Brain pericyte (primary cell): ENCODE measurements at regions not wholly inside any gene's neighbourhood (a gene's known extent, or its start where the extent isn't known, plus 50 kb on each side); places are given as distances from the start of the nearest gene placed in this dataset.

Source experiments
- DNase-seq: peaks from one replicate; pipeline ENCODE4 v3.0.0-alpha.2; 2012; ENCODE audit warnings: low read depth, low spot score

DNA sequence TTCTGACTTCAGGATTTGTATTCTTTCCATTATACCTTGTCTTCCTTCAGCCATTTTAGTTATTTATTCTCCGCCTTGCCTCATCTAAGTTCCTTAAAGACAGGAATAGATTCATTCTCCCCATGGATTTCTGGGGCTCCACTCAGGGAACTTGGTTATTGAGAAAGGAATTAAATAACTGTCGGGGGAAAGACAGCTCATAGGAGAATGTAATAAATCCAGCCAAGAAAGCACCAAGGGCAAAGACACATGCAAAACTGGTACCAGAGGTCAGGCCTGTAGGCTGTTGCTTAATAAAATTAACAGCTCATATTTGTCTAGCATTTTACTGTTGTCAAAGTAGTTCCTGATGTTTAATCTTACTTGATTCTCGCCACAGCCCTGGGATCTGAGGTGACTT lies 357.2 kb downstream of the TMEM38B start:
- no peak for DNase-seq

- no peak for DNase-seq
Measured at GRCh38 chr9:106052166-106052565, 357.8 kb downstream of the TMEM38B start.

DNA sequence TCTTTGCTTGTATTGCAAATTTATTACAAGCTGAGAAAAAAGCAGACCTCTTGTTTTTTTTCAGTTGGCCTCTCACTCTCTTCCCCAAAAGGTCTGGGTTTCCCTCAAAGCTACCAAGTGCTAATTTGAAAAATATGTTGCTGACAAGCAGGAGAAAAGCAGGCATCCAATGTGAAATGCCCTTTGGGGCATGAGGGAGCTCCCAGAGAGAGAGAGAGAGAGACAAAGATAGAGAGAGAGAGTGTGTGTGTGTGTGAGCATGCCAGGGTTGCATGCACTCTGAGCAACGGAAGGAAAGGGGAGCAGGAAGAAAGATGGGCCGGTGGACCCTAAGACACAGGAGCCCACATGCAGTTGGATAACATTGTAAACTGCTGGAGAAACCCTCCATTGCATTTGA lies 358.4 kb downstream of the TMEM38B start:
- DNase-seq, result no peak

- DNase-seq, result no peak
Measured at GRCh38 chr9:106056328-106056727, 362.0 kb downstream of the TMEM38B start.

DNA sequence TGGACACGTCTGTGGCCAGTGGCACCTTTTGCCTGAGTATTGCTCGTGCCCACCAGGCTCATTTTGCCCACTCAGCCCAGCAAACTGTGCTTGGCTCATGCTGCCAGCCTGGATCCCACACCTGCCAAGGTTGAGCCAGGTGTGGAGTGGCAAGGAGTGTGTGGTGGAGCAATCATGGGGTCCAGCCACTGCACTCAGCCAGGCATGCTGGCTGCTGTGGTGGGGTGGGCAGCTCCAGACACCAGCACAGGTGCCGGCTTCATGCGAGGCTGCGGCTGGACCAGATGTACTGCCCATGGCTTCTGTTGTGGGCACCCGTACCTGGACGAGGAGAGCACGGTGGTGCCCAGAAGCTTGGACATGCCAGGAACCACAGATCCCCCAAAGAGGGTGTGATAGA lies 364.1 kb downstream of the TMEM38B start:
- no peak for DNase-seq

DNA sequence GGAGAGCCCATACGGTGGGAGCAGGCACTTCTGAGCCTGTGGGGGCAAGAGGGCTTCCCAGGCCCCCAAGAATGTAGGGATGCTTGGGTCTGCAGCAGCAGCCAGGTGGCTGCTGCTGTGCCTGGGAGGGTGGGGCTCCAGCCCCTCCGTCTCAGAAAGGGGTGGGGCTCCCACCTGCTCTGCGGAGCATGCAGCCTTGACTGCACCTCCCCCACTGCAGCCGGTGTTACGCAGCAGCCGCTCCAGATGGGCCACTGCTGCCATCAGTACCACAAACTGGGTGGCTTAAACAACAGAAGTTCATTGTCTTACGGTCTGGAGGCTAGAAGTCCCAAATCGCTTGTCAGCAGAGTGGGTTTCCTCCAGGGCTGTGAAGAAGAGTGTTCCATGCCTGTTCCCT lies 365.5 kb downstream of the TMEM38B start:
- no peak for DNase-seq

DNA sequence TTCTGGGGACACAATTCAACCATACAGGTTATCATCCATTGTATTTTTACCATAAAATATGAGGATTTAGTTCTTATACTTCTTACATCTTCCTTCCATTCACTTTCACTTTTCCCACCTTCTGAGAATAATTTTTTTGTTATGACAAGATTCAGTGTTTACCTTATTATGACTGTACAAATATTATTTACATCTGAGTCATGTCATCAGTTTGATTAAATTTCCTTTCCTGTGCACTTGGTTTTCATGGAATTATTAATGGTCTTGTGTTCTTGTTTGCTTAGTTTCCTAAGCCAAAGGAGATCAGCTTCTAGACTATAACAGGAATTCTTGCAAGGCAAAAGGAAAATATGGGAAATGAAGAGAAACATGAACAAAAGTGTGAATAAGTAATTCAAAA lies 366.5 kb downstream of the TMEM38B start:
- DNase-seq, result no peak

DNA sequence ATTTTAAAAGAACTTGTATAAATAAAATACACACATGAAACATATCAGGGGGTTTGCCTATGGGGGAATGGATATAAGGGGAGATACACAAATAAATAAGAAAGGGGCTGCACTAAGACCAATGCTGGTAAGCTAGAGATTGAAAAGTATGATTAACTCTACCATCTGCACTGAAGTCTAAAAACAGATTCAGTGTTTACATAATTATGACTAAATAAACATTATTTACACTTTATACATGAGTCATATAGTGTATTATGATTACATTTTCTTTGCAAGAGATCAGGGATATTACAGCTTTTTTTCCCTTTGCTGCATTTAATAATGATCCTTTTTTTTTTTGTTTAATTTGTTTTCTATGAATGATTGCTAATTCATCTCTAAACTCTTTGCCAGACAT lies 367.9 kb downstream of the TMEM38B start:
- no peak for DNase-seq

GRCh38 chr9:106065136-106065535 lies 370.8 kb downstream of the TMEM38B start:
- DNase-seq, result no peak

DNA sequence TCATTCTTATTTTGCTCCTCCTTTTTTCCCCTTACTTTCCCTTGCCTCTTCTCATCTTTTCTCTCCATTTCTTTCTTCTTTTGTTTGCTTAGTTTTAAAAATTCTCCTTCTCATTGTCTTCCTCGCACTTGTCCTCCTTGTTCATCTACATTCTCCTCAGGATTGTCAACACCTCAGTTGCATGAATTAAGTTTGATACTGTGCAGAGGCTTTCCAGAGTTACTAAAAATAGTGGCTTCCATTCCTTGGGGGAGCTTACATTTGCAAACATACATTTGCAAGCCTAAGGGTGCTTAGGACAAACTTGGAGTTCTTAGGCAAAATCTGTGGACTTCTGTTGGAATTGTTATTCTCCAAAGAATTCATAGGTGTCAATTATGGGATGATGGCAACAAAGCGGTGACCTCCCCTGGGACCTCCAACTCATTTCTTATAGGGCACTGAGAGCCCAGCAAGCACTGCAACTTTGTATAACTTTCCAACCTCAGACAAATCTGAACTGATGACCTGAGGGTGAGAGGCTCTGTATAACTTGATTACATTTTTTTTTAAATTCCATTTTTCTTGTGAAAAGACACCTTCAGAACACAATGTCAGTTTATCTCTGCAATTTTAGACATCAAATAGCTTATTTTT lies 371.4 kb downstream of the TMEM38B start:
- no peak for DNase-seq

GRCh38 chr9:106066940-106067524 lies 372.7 kb downstream of the TMEM38B start:
- no peak for DNase-seq

DNA sequence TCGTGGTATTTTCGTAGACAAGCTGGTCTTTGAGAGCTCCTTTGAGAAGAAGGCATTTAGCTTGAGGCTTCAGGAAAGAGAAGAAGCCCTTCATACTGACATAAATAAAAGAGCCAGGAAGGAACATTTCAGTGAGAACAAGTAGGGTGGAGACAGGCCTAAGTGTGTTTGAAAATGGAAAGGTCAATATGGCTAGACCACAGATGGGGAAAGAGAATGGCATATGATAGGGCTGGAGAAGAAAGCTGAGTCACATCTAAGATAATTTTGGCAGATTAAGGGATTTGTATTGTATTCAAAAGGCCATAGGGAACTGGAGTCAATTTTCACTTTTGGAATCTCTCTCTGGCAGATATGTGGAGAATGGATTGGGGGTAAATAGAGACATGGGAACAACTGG lies 374.9 kb downstream of the TMEM38B start:
- DNase-seq, result no peak

GRCh38 chr9:106072421-106072820 lies 378.1 kb downstream of the TMEM38B start:
- no peak for DNase-seq

DNA sequence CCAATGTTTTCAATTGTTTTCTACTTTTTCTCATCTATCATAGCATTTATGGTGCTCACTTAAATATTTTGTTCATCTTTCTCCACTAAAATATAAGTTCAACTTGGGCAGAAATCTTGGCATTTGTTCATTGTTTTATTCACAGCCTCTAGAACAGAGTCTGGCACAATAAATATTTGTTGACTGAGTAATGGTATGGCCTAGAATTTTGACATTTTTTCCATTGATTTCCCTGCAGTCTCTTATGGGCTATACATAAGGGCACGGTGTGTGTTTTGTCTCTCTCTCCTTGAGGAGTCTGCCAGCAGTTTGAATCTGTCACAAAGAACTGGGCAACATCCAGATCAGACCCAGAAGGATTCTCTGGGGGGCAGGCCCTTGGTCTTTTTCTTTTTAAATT lies 379.7 kb downstream of the TMEM38B start:
- no peak for DNase-seq

- no peak for DNase-seq
Measured at GRCh38 chr9:106075236-106075959, 381.1 kb downstream of the TMEM38B start.

GRCh38 chr9:106075960-106076327 lies 381.6 kb downstream of the TMEM38B start:
- DNase-seq, result no peak

GRCh38 chr9:106076711-106077110 lies 382.4 kb downstream of the TMEM38B start:
- no peak for DNase-seq

- no peak for DNase-seq
Measured at GRCh38 chr9:106077731-106078130, 383.4 kb downstream of the TMEM38B start.

DNA sequence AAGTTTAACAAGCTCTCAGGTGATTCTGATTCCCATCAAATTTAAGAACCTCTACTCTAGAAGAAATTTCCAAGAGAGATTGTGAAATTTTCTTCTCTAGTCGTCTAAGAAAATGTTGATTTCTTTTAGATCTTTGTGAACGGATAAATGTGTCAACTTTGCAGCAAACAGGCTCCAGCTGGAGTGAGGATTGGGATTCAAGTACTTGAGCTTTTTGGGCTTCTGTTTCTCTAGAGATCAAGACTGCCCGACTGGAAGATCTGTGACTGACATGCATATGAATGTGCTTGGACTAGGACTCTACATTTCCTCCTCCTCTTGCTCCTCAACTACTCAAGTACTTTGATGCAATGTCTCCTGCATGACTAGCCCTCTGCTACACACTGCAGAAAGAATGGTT lies 388.3 kb downstream of the TMEM38B start:
- no peak for DNase-seq

DNA sequence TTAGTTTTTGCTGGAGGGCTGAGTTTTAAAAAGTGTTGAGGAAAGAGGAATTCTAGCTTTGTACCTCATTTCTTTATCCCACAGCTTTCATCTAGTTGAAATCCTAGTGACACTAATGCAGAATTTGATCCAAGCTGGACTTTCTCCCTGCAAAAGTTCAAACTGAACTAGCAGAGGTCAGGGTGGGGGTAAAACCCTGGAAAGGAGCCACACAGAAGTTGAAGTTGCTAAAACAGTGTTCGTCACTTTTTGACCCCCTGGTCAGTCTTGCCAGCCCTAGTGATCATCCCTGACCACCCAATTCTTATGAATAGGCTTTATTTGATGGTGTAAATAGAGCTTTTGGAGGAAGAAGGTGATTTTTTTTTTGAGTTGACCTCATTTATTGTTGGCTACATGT lies 390.4 kb downstream of the TMEM38B start:
- DNase-seq, result no peak

- DNase-seq, result no peak
Measured at GRCh38 chr9:106085479-106085878, 391.1 kb downstream of the TMEM38B start.

DNA sequence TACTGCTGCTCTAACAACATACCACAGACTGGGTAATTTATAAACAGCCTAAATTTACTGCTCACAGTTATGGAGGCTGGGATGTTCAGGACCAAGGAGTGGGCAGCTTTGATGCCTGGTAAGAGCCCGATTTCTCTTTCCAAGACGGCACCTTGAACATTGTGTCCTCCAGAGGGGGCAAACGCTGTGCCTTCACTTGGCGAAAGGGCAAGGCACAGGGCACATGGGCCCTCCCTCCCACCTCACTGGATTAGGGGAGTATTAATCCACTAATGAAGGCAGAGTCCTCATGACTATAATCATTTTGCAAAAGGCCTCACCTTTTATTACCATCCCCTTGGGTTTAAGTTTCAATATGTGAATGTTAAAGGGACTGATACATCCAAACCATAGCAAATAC lies 397.7 kb downstream of the TMEM38B start:
- no peak for DNase-seq

GRCh38 chr9:106102821-106103220 lies 408.5 kb downstream of the TMEM38B start:
- no peak for DNase-seq
